Mesenchymal stem cell (in vitro differentiated cells and primary cell): ENCODE measurements at regions not wholly inside any gene's neighbourhood (a gene's known extent, or its start where the extent isn't known, plus 50 kb on each side); places are given as distances from the start of the nearest gene placed in this dataset.

Experiments used
- DNase-seq: peaks from one replicate; pipeline ENCODE4 v3.0.0-alpha.2; 2013
- H2AFZ ChIP-seq: one replicate; pipeline ENCODE4 v1.6.1; 2013; ENCODE audit warnings: low read depth, mild to moderate bottlenecking, control low read depth, inconsistent platforms, low read length, moderate library complexity
- H2AK5ac ChIP-seq: 2 replicates; pipeline ENCODE4 v1.6.1; 2013; ENCODE audit warnings: low read length, moderate library complexity, mild to moderate bottlenecking, inconsistent platforms; ENCODE audit not compliant: severe bottlenecking
- H2BK120ac ChIP-seq: one replicate; pipeline ENCODE4 v1.6.1; 2013; ENCODE audit warnings: low read depth, mild to moderate bottlenecking, inconsistent platforms, low read length, moderate library complexity
- H2BK12ac ChIP-seq, 2 experiments: one replicate each; pipeline ENCODE4 v1.6.1; 2013; ENCODE audit warnings: inconsistent platforms in 2 of 2, low read length in 2 of 2, mild to moderate bottlenecking in 2 of 2, moderate library complexity in 2 of 2, control low read depth in 1 of 2
- H2BK15ac ChIP-seq: one replicate; pipeline ENCODE4 v1.6.1; 2013; ENCODE audit warnings: mild to moderate bottlenecking, low read depth, inconsistent platforms; ENCODE audit not compliant: poor library complexity, severe bottlenecking
- H2BK5ac ChIP-seq: 2 replicates; pipeline ENCODE4 v1.6.1; 2013; ENCODE audit warnings: low read depth, mild to moderate bottlenecking, low read length, control low read depth, inconsistent platforms; ENCODE audit not compliant: poor library complexity, severe bottlenecking
- H3K14ac ChIP-seq, 2 experiments: one replicate each; pipeline ENCODE4 v1.6.1; 2013; ENCODE audit warnings: inconsistent platforms in 2 of 2, low read length in 2 of 2, control low read depth in 1 of 2, mild to moderate bottlenecking in 1 of 2, moderate library complexity in 1 of 2
- H3K18ac ChIP-seq, 2 experiments: one replicate each; pipeline ENCODE4 v1.6.1; 2013; ENCODE audit warnings: inconsistent platforms in 2 of 2, low read length in 2 of 2, control low read depth in 1 of 2, low read depth in 1 of 2, mild to moderate bottlenecking in 1 of 2
- H3K23ac ChIP-seq, 2 experiments: one replicate each; pipeline ENCODE4 v1.6.1; 2013; ENCODE audit warnings: inconsistent platforms in 2 of 2, low read length in 2 of 2, mild to moderate bottlenecking in 2 of 2, moderate library complexity in 2 of 2, control low read depth in 1 of 2
- H3K27ac ChIP-seq: 2 replicates; pipeline ENCODE4 v1.5.1; 2013; ENCODE audit warnings: mild to moderate bottlenecking, moderate library complexity, low read length, control low read depth, inconsistent platforms; ENCODE audit not compliant: poor library complexity, severe bottlenecking
- H3K27me3 ChIP-seq, 2 experiments: 2 replicates each; pipeline versions ENCODE4 v1.6.1 to v1.7.0; 2013; ENCODE audit warnings: low read length in 2 of 2, mild to moderate bottlenecking in 2 of 2, moderate library complexity in 2 of 2, control low read depth in 1 of 2, inconsistent platforms in 1 of 2; ENCODE audit not compliant: control insufficient read depth in 1 of 2, insufficient read depth in 1 of 2
- H3K36me3 ChIP-seq, 2 experiments: 2 replicates each; pipeline versions ENCODE4 v1.6.1 to v1.7.0; 2013; ENCODE audit warnings: low read length in 2 of 2, control low read depth in 1 of 2, inconsistent platforms in 1 of 2, low read depth in 1 of 2, mild to moderate bottlenecking in 1 of 2; ENCODE audit not compliant: insufficient read depth in 2 of 2, control insufficient read depth in 1 of 2
- H3K4ac ChIP-seq, 2 experiments: one replicate each; pipeline ENCODE4 v1.6.1; 2013; ENCODE audit warnings: inconsistent platforms in 2 of 2, low read length in 2 of 2, mild to moderate bottlenecking in 2 of 2, moderate library complexity in 2 of 2, control low read depth in 1 of 2, low read depth in 1 of 2
- H3K4me1 ChIP-seq: 2 replicates; pipeline ENCODE4 v1.6.1; 2013; ENCODE audit warnings: low read depth, low read length, control low read depth; ENCODE audit not compliant: control insufficient read depth, insufficient read depth
- H3K4me2 ChIP-seq: 2 replicates; pipeline ENCODE4 v1.6.1; 2013; ENCODE audit warnings: low read length, mild to moderate bottlenecking, inconsistent platforms; ENCODE audit not compliant: poor library complexity, severe bottlenecking
- H3K4me3 ChIP-seq, 2 experiments: 2 replicates each; pipeline versions ENCODE4 v1.5.1 to v1.7.0; 2013; ENCODE audit warnings: low read length in 2 of 2, mild to moderate bottlenecking in 2 of 2, control low read depth in 1 of 2, low read depth in 1 of 2; ENCODE audit not compliant: insufficient read depth in 1 of 2
- H3K79me1 ChIP-seq: replicated peaks from 2 replicates; pipeline ENCODE4 v1.6.1; 2013; ENCODE audit warnings: mild to moderate bottlenecking, control low read depth, low read length, inconsistent platforms; ENCODE audit not compliant: poor library complexity, severe bottlenecking
- H3K9ac ChIP-seq: 2 replicates; pipeline ENCODE4 v1.7.0; 2013; ENCODE audit warnings: mild to moderate bottlenecking, low read length, moderate library complexity
- H3K9me3 ChIP-seq: 2 replicates; pipeline ENCODE4 v1.7.0; 2013; ENCODE audit warnings: mild to moderate bottlenecking, low read length; ENCODE audit not compliant: control insufficient read depth
- H4K8ac ChIP-seq: one replicate; pipeline ENCODE4 v1.6.1; 2013; ENCODE audit warnings: inconsistent platforms, mild to moderate bottlenecking, low read length, moderate library complexity
- H4K91ac ChIP-seq: one replicate; pipeline ENCODE4 v1.6.1; 2013; ENCODE audit warnings: mild to moderate bottlenecking, low read length, inconsistent platforms
- WGBS: methylation state at CpG from one replicate; pipeline ENCODE4 v1.1.7; 2013; ENCODE audit warnings: mixed read lengths; 5-methylcytosine and 5-hydroxymethylcytosine counted together

GRCh38 chr17:33515974-33516373, 222.9 kb upstream of the ASIC2 start:
- peak overlapping the region in 1 of 2 experiments; percentile 21 for H2BK12ac ChIP-seq
- peaks cover 6% of the 10 kb centered on the region for H3K9me3 ChIP-seq
- H4K91ac ChIP-seq = no peak overlapping the region
- no peaks in the 10 kb centered on the region for H3K79me1 ChIP-seq
- no peak overlapping the region for H2BK15ac ChIP-seq
- H3K14ac ChIP-seq = no peak overlapping the region
- peak overlapping the region in 1 of 2 experiments; percentile 28 for H3K18ac ChIP-seq
- no peak overlapping the region for H3K4me3 ChIP-seq
- H3K36me3 ChIP-seq = no peaks in the 10 kb centered on the region
- H4K8ac ChIP-seq = no peak overlapping the region
- H3K27ac ChIP-seq = no peak overlapping the region
- no peak overlapping the region for H2BK120ac ChIP-seq
- H3K9ac ChIP-seq = no peak overlapping the region
- no peak for DNase-seq
- no peak overlapping the region for H3K23ac ChIP-seq
- H3K4me2 ChIP-seq = no peak overlapping the region
- H2BK5ac ChIP-seq = no peak overlapping the region
- no peak overlapping the region for H3K4ac ChIP-seq
- no peak overlapping the region for H2AK5ac ChIP-seq
- H3K4me1 ChIP-seq = no peaks in the 10 kb centered on the region
- peaks cover 0 to 37% of the 10 kb centered on the region in 2 experiments for H3K27me3 ChIP-seq
- WGBS = 93% methylated on average over 5 of the region's 7 CpGs
- no peak overlapping the region for H2AFZ ChIP-seq

- Histone ChIP-seq H3K27me3 (peaks cover 0 to 41% of the 10 kb centered on the region in 2 experiments), H3K4me3 (no peak overlapping the region), H2AFZ (no peak overlapping the region), H3K4me1 (no peaks in the 10 kb centered on the region), H2AK5ac (no peak overlapping the region), H3K14ac (no peak overlapping the region), H2BK15ac (no peak overlapping the region), H3K18ac (no peak overlapping the region), H3K79me1 (no peaks in the 10 kb centered on the region), H3K9me3 (peaks cover 6% of the 10 kb centered on the region), H3K23ac (no peak overlapping the region), H3K9ac (no peak overlapping the region), H3K27ac (no peak overlapping the region), H3K4me2 (no peak overlapping the region), H2BK12ac (peak overlapping the region in 1 of 2 experiments; percentile 45), H2BK120ac (no peak overlapping the region), H4K8ac (peak overlapping the region; percentile 19), H3K4ac (no peak overlapping the region), H3K36me3 (no peaks in the 10 kb centered on the region), H4K91ac (no peak overlapping the region), H2BK5ac (no peak overlapping the region)
- no peak for DNase-seq
- WGBS = 95% methylated on average over 2 of the region's 5 CpGs
Observed at GRCh38 chr17:33516645-33517044, 223.6 kb upstream of the ASIC2 start.

- Histone ChIP-seq H4K8ac (no peak overlapping the region), H3K9me3 (peaks cover 6% of the 10 kb centered on the region), H2BK15ac (no peak overlapping the region), H2AFZ (no peak overlapping the region), H3K27me3 (peaks cover 0 to 44% of the 10 kb centered on the region in 2 experiments), H3K9ac (no peak overlapping the region), H3K4me3 (no peak overlapping the region), H4K91ac (no peak overlapping the region), H3K23ac (no peak overlapping the region), H3K4me1 (no peaks in the 10 kb centered on the region), H3K79me1 (no peaks in the 10 kb centered on the region), H3K14ac (no peak overlapping the region), H2BK12ac (no peak overlapping the region), H2AK5ac (no peak overlapping the region), H2BK5ac (no peak overlapping the region), H3K4me2 (no peak overlapping the region), H3K4ac (no peak overlapping the region), H3K18ac (no peak overlapping the region), H3K27ac (no peak overlapping the region), H2BK120ac (no peak overlapping the region), H3K36me3 (no peaks in the 10 kb centered on the region)
- WGBS = 90% methylated on average over 3 of the region's 5 CpGs
- no peak for DNase-seq
Observed at GRCh38 chr17:33517746-33518145, 224.7 kb upstream of the ASIC2 start.

- H3K79me1 ChIP-seq = no peaks in the 10 kb centered on the region
- no peak overlapping the region for H2AFZ ChIP-seq
- H3K9me3 ChIP-seq = no peaks in the 10 kb centered on the region
- H4K8ac ChIP-seq = no peak overlapping the region
- peaks cover 0 to 41% of the 10 kb centered on the region in 2 experiments for H3K27me3 ChIP-seq
- WGBS = 43% methylated on average over 4 of the region's 4 CpGs
- H3K4me2 ChIP-seq = no peak overlapping the region
- H3K36me3 ChIP-seq = no peaks in the 10 kb centered on the region
- no peak overlapping the region for H2BK5ac ChIP-seq
- no peaks in the 10 kb centered on the region for H3K4me1 ChIP-seq
- no peak overlapping the region for H2BK120ac ChIP-seq
- H3K18ac ChIP-seq = no peak overlapping the region
- no peak for DNase-seq
- no peak overlapping the region for H3K27ac ChIP-seq
- no peak overlapping the region for H3K4me3 ChIP-seq
- no peak overlapping the region for H3K9ac ChIP-seq
- no peak overlapping the region for H3K23ac ChIP-seq
- H3K14ac ChIP-seq = no peak overlapping the region
- H2AK5ac ChIP-seq = no peak overlapping the region
- H2BK15ac ChIP-seq = no peak overlapping the region
- H2BK12ac ChIP-seq = peak overlapping the region in 1 of 2 experiments; percentile 59
- no peak overlapping the region for H3K4ac ChIP-seq
- no peak overlapping the region for H4K91ac ChIP-seq
Observed at GRCh38 chr17:33519692-33520091, 226.6 kb upstream of the ASIC2 start.
